Mucosa of stomach (tissue), 1 donor: ENCODE measurements at regions not wholly inside any gene's neighbourhood (a gene's known extent, or its start where the extent isn't known, plus 50 kb on each side); places are given as distances from the start of the nearest gene placed in this dataset.

Experiments used
- H3K27me3 ChIP-seq: one replicate; pipeline ENCODE4 v1.7.0; 2013; ENCODE audit warnings: mild to moderate bottlenecking, low read length; ENCODE audit not compliant: control insufficient read depth, insufficient read depth
- H3K36me3 ChIP-seq: one replicate; pipeline ENCODE4 v1.7.0; 2013; ENCODE audit warnings: low read length; ENCODE audit not compliant: control insufficient read depth, insufficient read depth
- H3K4me1 ChIP-seq: one replicate; pipeline ENCODE4 v1.7.0; 2013; ENCODE audit warnings: mild to moderate bottlenecking, low read length; ENCODE audit not compliant: control insufficient read depth, insufficient read depth
- H3K4me3 ChIP-seq: one replicate; pipeline ENCODE4 v1.7.0; 2013; ENCODE audit warnings: low read length
- H3K9ac ChIP-seq: one replicate; pipeline ENCODE4 v1.7.0; 2013; ENCODE audit warnings: mild to moderate bottlenecking, low read length, moderate library complexity
- H3K9me3 ChIP-seq: one replicate; pipeline ENCODE4 v1.7.0; 2013; ENCODE audit warnings: mild to moderate bottlenecking, low read length, moderate library complexity; ENCODE audit not compliant: control insufficient read depth
- donor health status: Pancreatic carcinoma.

DNA sequence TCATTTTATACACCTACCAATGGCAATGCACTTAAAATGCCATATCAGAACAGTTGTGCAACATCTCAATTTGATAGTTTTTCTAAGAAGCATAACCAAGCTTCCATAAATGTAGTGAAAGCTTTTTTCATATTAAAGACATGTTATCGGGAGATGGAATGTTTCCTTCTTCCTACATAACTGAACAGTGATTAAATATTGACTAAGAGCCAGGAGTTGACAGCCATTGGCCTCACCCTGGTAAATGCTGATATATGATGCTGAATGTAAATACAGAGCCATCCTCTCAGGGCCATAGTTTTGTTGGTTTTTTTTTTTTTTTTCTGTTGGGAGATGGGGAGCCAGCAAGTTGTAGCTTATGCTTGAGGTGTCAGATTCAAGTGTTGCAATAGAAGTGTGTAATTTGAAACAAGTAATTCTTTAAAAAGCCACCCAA lies 203.3 kb upstream of the IL12A start:
- Histone ChIP-seq H3K4me1 (peaks cover 12% of the 10 kb centered on the region), H3K4me3 (no peak overlapping the region)

DNA sequence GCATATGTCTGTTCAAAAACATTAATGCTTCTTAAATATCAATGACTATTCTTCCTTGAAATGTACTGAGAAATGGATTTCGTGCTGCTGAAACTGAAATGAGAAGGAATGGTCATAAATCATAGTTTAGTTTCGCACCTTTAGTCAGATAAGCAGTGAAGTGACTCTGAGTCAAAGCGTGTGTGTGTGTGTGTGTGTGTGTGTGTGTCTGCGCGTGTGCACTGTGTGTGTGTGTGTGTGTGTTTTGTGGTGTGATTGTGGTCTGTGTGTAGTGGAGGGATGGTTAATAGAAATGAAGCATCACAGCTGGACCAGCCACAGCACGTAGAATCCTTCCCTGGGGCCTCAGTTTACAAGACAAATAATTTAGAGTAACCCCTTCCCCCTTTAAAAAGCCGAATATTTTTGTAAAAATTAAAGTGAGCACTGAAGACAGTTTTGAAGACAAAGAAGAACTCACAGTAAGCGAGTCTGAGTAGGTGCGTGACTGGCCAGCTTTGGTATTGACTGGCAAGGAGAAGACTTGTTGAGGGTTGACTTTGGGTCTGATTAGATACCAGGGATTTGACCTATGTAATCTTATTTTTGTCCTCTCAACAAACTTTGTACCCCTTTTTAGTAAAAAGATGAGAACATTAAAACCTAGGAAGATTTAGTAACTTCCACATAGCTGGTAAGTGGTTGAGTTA lies 202.0 kb upstream of the IL12A start:
- Histone ChIP-seq H3K36me3 (no peaks in the 10 kb centered on the region), H3K27me3 (no peaks in the 10 kb centered on the region), H3K4me1 (peaks cover 12% of the 10 kb centered on the region), H3K9ac (no peak overlapping the region), H3K9me3 (no peaks in the 10 kb centered on the region), H3K4me3 (no peak overlapping the region)

More for the DNA sequence above, 203.3 kb upstream of the IL12A start:
- no peaks in the 10 kb centered on the region for H3K36me3 ChIP-seq
- H3K9me3 ChIP-seq: no peaks in the 10 kb centered on the region
- no peaks in the 10 kb centered on the region for H3K27me3 ChIP-seq
- no peak overlapping the region for H3K9ac ChIP-seq

DNA sequence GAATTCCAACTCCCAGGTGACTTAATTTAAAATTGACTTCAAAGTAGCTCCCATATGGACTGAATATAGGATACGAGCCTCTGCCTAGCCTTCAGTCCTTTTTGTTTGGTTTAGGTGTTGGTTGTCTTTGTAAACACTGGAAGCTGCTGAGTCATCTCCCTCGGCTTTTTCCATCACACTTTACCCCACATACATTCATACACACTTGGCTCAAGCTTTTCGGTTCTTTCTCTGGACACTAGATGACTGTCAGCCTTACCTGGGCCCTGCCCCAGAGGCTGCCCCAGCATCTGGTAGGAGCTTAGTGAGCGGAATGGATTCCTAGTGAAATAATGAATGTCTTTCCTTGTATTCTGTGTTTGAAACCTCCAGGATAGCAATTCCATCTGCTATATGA lies 201.5 kb upstream of the IL12A start:
- no peaks in the 10 kb centered on the region for H3K36me3 ChIP-seq
- no peak overlapping the region for H3K9ac ChIP-seq
- H3K4me1 ChIP-seq: peaks cover 12% of the 10 kb centered on the region
- H3K27me3 ChIP-seq: no peaks in the 10 kb centered on the region
- H3K9me3 ChIP-seq: no peaks in the 10 kb centered on the region
- no peak overlapping the region for H3K4me3 ChIP-seq

DNA sequence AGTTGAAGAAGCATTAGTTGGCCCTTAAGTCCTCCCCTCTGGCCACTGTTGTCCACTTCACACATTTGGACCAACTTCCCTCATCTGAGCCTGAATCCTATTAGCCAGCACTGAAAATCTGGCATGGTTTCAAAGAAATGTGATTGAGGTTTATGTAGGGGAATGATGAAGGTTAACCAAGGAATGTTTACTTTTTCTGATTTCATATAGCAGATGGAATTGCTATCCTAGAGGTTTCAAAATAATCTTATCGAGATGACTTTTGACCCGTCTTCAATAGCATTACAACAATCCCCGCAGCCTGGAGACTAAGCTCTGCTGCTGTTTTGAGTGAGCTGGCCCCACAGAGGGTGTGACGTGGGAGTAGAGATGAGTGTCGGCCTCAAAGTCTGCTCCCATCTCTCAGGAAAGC lies 200.8 kb upstream of the IL12A start:
- Histone ChIP-seq H3K9ac (no peak overlapping the region), H3K36me3 (no peaks in the 10 kb centered on the region), H3K4me1 (peaks cover 12% of the 10 kb centered on the region), H3K9me3 (no peaks in the 10 kb centered on the region), H3K27me3 (no peaks in the 10 kb centered on the region), H3K4me3 (no peak overlapping the region)

DNA sequence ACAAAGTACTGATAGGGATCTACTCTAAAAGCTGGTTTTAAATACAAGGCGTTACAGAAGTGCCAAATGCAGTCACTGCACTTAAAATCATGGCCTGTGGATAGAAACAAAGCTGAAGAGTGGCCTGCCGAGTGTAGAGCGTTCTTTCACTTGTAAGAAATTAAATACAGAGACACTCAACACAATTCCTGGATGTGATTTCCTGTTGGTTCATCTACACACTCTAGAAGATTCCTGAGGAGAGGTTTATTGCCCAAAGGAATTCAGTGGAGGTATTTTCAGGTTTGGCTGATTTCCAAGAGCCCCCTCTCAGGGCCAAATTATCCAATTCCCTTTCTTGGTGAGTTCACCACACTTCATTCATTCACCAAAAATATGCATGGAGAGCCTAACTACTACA lies 200.3 kb upstream of the IL12A start:
- Histone ChIP-seq H3K4me1 (peaks cover 12% of the 10 kb centered on the region), H3K36me3 (no peaks in the 10 kb centered on the region), H3K4me3 (no peak overlapping the region), H3K27me3 (no peaks in the 10 kb centered on the region), H3K9me3 (no peaks in the 10 kb centered on the region), H3K9ac (no peak overlapping the region)

DNA sequence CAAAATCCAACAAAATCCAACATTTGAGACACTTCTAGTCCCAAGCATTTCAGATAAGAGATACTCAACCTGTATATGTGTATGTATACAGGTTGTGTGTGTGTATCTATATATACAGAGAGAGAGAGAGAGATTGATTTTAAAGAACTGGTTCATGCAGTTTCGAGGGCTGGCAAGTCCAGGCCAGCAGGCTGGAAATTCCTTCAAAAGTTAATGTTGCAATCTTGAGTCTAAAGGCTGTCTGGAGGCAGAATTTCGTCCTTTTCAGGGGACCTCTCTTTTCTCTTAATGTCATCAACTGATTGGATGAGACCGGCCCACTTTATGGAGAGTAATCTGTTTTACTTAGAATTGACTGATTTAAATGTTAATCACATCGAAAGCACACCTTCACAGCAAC lies 199.6 kb upstream of the IL12A start:
- no peaks in the 10 kb centered on the region for H3K36me3 ChIP-seq
- H3K4me3 ChIP-seq: no peak overlapping the region
- H3K4me1 ChIP-seq: peaks cover 12% of the 10 kb centered on the region
- H3K9me3 ChIP-seq: no peaks in the 10 kb centered on the region
- H3K9ac ChIP-seq: no peak overlapping the region
- H3K27me3 ChIP-seq: no peaks in the 10 kb centered on the region

DNA sequence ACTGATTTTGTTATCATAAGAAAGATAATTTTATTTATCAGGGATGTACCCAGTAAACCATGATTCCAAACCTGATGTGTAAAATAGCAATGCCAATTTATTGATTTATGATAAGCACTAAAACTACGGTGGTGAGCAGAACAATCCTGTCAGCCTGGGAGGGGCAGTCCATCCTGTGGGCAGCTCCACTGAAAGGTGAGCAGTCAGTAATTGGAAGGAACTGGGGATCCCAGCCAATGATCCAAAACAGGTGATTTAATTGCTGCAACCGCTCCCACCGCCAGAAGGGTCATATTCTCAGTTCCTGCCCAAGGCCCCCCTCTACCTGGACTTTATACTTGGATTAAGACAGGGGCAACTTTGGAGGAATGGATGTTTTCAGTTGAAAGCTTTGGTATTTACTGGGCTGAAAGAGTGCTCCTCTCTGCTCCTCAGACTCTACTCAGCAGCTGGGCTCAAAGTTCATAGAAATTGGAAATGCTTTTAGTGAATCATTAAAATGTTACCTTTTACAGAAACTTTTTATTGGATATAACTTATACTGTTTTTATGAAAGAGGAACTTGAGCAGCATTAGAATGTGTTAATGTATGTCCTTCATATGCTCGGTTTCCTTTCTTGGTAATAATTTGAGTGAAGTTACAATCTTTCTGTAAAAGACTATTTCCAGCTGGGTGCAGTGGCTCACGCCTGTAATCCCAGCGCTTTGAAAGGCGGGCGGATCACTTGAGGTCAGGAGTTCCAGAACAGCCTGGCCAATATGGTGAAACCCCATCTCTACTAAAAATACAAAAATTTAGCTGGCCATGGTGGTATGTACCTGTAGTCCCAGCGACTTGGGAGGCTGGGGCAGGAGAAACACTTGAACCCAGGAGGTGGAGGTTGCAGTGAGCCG lies 198.6 kb upstream of the IL12A start:
- H3K27me3 ChIP-seq: no peaks in the 10 kb centered on the region
- no peaks in the 10 kb centered on the region for H3K36me3 ChIP-seq
- no peak overlapping the region for H3K9ac ChIP-seq
- H3K4me3 ChIP-seq: no peak overlapping the region
- H3K9me3 ChIP-seq: no peaks in the 10 kb centered on the region
- H3K4me1 ChIP-seq: peaks cover 12% of the 10 kb centered on the region

DNA sequence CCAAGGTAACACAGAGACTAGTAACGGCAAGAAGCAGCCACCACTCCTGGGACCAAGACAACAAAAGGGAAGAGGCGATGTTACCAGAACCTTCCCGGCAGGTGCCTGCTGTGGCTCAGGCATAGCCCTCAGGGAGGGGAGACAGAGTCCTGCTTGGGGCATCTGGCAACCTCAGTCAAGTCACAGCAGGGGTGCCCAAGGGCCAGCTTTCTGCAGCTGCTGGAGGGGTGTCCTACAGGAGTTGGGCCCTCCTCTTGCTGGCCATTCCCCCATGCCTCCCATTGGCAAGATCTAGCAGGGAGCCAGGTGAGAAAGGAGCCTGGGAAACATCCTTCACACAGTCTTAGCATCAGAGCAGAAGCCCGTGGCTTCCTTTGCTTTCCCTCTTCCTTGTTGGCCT lies 197.3 kb upstream of the IL12A start:
- no peaks in the 10 kb centered on the region for H3K27me3 ChIP-seq
- H3K9me3 ChIP-seq: no peaks in the 10 kb centered on the region
- no peak overlapping the region for H3K4me3 ChIP-seq
- peaks cover 7% of the 10 kb centered on the region for H3K4me1 ChIP-seq
- H3K36me3 ChIP-seq: no peaks in the 10 kb centered on the region
- H3K9ac ChIP-seq: no peak overlapping the region

DNA sequence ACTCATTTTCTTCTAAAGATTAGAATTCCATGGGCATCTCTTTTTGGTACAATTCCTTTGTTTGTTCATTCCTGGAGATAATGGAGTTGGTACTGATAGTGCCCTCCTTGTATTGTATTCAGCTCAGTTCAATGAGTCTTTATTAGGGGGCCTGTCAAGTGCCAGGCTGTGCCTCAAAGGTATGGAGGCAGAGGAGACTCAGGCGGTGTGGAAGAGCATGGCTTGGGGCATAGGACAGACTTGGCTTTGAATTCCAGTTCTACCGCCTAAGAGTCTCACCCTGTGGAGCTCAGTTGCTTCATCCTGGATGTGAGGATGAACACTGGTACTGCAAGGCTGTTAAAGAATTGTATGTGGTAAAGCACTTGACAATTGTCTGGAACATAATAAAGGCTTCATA lies 196.6 kb upstream of the IL12A start:
- no peaks in the 10 kb centered on the region for H3K36me3 ChIP-seq
- H3K4me1 ChIP-seq: peaks cover 7% of the 10 kb centered on the region
- no peaks in the 10 kb centered on the region for H3K27me3 ChIP-seq
- no peak overlapping the region for H3K9ac ChIP-seq
- H3K4me3 ChIP-seq: no peak overlapping the region
- H3K9me3 ChIP-seq: no peaks in the 10 kb centered on the region

DNA sequence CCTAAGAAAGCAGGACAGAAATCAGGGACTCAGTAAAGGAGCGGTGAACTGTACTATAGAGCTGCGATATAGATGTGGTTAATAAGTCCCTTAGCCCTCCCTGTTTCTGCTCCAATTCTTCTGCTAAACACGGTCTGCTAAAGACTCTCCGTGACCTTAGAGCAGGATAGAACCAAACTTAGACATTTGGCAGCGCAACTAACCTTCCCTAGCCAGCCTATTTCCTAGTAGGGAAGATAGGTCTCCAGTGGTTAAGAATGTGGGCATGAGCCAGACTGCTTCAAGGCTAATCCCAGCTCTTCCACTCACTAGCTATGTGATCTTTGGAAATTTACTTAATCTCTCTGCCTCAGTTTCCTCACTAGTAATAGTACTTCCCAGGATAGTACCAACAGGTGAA lies 193.6 kb upstream of the IL12A start:
- no peak overlapping the region for H3K4me3 ChIP-seq
- H3K27me3 ChIP-seq: no peaks in the 10 kb centered on the region
- no peaks in the 10 kb centered on the region for H3K9me3 ChIP-seq
- H3K9ac ChIP-seq: no peak overlapping the region
- no peaks in the 10 kb centered on the region for H3K4me1 ChIP-seq
- H3K36me3 ChIP-seq: no peaks in the 10 kb centered on the region

DNA sequence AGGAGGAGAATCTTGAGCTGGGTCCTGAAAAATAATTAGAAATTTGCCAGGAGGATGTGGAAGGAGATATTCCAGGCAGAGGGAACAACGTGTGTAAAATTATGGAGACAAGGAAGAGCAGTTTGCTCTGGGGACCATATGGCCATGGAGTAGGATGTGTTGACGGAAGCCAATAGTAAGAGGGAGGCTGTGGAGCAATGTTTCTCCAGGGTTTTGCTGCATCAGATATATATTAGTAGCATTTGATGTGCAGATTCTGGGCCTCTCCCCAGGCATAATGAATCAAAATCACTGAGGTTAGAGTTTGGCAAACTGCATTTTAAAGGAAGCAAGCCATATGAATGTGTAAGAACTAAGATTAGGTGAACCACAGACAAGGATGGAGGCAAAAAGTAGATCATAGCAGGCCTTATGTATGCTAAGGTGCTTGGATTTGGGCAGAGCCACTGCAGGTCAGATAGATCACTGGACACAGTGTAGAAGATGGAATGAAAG lies 192.9 kb upstream of the IL12A start:
- Histone ChIP-seq H3K9me3 (no peaks in the 10 kb centered on the region), H3K4me3 (no peak overlapping the region), H3K4me1 (no peaks in the 10 kb centered on the region), H3K27me3 (no peaks in the 10 kb centered on the region), H3K36me3 (no peaks in the 10 kb centered on the region), H3K9ac (no peak overlapping the region)

DNA sequence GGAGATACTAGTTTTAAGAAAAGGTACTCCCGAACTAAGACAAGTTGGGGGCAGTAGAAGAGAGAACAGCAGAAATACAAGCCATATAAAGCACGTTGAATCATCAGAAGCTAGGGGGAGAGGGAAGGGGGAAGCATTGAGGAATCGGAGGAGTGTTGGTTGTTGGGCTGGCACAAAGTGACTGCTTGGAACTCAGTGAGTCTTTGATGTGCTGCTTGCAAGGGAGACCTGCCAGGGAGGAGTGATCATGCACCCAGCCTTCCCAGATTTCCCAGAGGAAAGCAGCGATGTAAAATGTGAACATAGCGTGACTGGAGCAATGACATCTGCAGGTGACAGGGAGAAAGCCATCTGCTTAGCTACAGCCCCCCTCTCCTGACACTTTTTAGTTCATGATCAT lies 192.4 kb upstream of the IL12A start:
- H3K4me1 ChIP-seq: no peaks in the 10 kb centered on the region
- H3K36me3 ChIP-seq: no peaks in the 10 kb centered on the region
- H3K9me3 ChIP-seq: no peaks in the 10 kb centered on the region
- no peak overlapping the region for H3K9ac ChIP-seq
- H3K4me3 ChIP-seq: no peak overlapping the region
- no peaks in the 10 kb centered on the region for H3K27me3 ChIP-seq
